ENCODE measurements at regions not wholly inside any gene's neighbourhood (a gene's known extent, or its start where the extent isn't known, plus 50 kb on each side); places are given as distances from the start of the nearest gene placed in this dataset.

- H3K27me3 Mint-ChIP-seq (ENCODE audit: insufficient read depth, low read depth, poor library complexity): peaks cover 2% of the 10 kb centered on the region
- H3K36me3 ChIP-seq (ENCODE audit: insufficient read depth): no peaks in the 10 kb centered on the region
- H3K9me2 ChIP-seq (ENCODE audit: insufficient read depth): peaks cover 4% of the 10 kb centered on the region; the same call in 1 of the 2 replicates
- no peak for DNase-seq (ENCODE audit: low spot score)
- no peaks in the 10 kb centered on the region for H3F3A ChIP-seq (replicated peaks; ENCODE audit: low read depth)
- H3K4me2 ChIP-seq: no peak overlapping the region
- no peak overlapping the region for H2AFZ ChIP-seq
- no peak overlapping the region for H3K27ac Mint-ChIP-seq
- H3K4me1 Mint-ChIP-seq: no peaks in the 10 kb centered on the region; the same call in 1 of the 3 replicates
- no peak overlapping the region for H3K4me3 Mint-ChIP-seq
- H3K4me3 ChIP-seq: no peak overlapping the region
- no peaks in the 10 kb centered on the region for H3K36me3 Mint-ChIP-seq (ENCODE audit: low read depth)
- TF ChIP-seq ZNF114 (CRISPR knock-in tag; IDR thresholded peaks at IDR 0.05) (no peak), CREB1 (CRISPR knock-in tag; IDR thresholded peaks at IDR 0.05; ENCODE audit: low read depth) (no peak), EZH2phosphoT487 (IDR thresholded peaks at IDR 0.05; ENCODE audit: unreplicated experiment) (no peak), REST (IDR thresholded peaks at IDR 0.05; ENCODE audit: unreplicated experiment) (no peak), ZNF462 (CRISPR knock-in tag; IDR thresholded peaks at IDR 0.05) (no peak), ZNF331 (CRISPR knock-in tag; IDR thresholded peaks at IDR 0.05; ENCODE audit: low read depth) (no peak), ETS1 (IDR thresholded peaks at IDR 0.05) (no peak), CTCF (conservative IDR thresholded peaks at IDR 0.05; ENCODE audit: low read depth in 2 of 2) (no peak), NANOG (IDR thresholded peaks at IDR 0.05; ENCODE audit: borderline replicate concordance) (no peak)
- no peak for ATAC-seq
- H3K27ac ChIP-seq (ENCODE audit: low read depth): no peak overlapping the region
- no peaks in the 10 kb centered on the region for H4K20me1 ChIP-seq (replicated peaks; ENCODE audit: insufficient read depth)
- no peaks in the 10 kb centered on the region for H3K79me2 ChIP-seq (replicated peaks; ENCODE audit: insufficient read depth)
- H3K27me3 ChIP-seq (ENCODE audit: insufficient read depth): no peaks in the 10 kb centered on the region
- no peaks in the 10 kb centered on the region for H3K9me3 Mint-ChIP-seq
- no peaks in the 10 kb centered on the region for H3K4me1 ChIP-seq (ENCODE audit: insufficient read depth)
Measured at GRCh38 chr7:132733860-132734259, 157.6 kb upstream of the PLXNA4 start.

All from GM23338 (cell line).